ENCODE measurements at regions not wholly inside any gene's neighbourhood (a gene's known extent, or its start where the extent isn't known, plus 50 kb on each side); places are given as distances from the start of the nearest gene placed in this dataset.

DNA sequence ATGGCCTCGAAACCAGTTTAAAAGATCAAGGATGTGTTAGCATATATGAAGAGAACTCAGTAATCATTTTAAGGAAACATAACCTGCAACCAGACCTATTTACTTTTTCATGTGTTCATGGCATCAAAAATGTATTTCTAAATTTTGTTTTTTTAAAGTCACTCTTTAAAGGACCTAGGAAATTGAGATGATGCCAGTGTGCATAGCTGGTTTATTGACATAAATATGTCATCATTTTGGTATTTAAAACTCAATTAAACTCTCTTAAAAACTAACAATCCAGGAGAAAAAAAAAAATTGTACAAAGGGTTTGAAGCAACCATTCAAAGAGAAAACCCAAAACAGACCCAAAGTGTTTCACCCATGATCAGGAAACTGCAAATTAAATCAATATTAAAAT lies 198.9 kb upstream of the RND3 start:
- Histone ChIP-seq H3F3A (replicated peaks; ENCODE audit: low read depth) (no peaks in the 10 kb centered on the region), H3K4me3 (no peak overlapping the region), H3K27me3 (ENCODE audit: insufficient read depth) (no peaks in the 10 kb centered on the region), H3K79me2 (replicated peaks; ENCODE audit: insufficient read depth) (no peaks in the 10 kb centered on the region), H3K4me1 (ENCODE audit: insufficient read depth) (peaks cover 6% of the 10 kb centered on the region; the same call in 1 of the 2 replicates), H3K4me2 (no peak overlapping the region), H3K27ac (ENCODE audit: low read depth) (no peak overlapping the region), H3K9me2 (ENCODE audit: insufficient read depth) (no peaks in the 10 kb centered on the region), H2AFZ (no peak overlapping the region), H4K20me1 (replicated peaks; ENCODE audit: insufficient read depth) (no peaks in the 10 kb centered on the region), H3K36me3 (ENCODE audit: insufficient read depth) (no peaks in the 10 kb centered on the region)
- Mint-ChIP-seq H3K4me3 (no peak overlapping the region), H3K27ac (no peak overlapping the region), H3K36me3 (ENCODE audit: low read depth) (no peaks in the 10 kb centered on the region), H3K4me1 (no peaks in the 10 kb centered on the region; the same call in 2 of the 3 replicates), H3K9me3 (no peaks in the 10 kb centered on the region), H3K27me3 (ENCODE audit: insufficient read depth, low read depth, poor library complexity) (no peaks in the 10 kb centered on the region)
- DNase-seq (ENCODE audit: low spot score) (no peak), ATAC-seq (no peak)
- no peak for TF ChIP-seq EZH2phosphoT487 (IDR thresholded peaks at IDR 0.05; ENCODE audit: unreplicated experiment)
- TF ChIP-seq EZH2 (IDR thresholded peaks at IDR 0.05; ENCODE audit: low read depth, unreplicated experiment), result no peak
- TF ChIP-seq CREB1 (CRISPR knock-in tag; IDR thresholded peaks at IDR 0.05; ENCODE audit: low read depth), result no peak
- TF ChIP-seq NANOG (IDR thresholded peaks at IDR 0.05; ENCODE audit: borderline replicate concordance), result no peak
- TF ChIP-seq, protein P1, sequence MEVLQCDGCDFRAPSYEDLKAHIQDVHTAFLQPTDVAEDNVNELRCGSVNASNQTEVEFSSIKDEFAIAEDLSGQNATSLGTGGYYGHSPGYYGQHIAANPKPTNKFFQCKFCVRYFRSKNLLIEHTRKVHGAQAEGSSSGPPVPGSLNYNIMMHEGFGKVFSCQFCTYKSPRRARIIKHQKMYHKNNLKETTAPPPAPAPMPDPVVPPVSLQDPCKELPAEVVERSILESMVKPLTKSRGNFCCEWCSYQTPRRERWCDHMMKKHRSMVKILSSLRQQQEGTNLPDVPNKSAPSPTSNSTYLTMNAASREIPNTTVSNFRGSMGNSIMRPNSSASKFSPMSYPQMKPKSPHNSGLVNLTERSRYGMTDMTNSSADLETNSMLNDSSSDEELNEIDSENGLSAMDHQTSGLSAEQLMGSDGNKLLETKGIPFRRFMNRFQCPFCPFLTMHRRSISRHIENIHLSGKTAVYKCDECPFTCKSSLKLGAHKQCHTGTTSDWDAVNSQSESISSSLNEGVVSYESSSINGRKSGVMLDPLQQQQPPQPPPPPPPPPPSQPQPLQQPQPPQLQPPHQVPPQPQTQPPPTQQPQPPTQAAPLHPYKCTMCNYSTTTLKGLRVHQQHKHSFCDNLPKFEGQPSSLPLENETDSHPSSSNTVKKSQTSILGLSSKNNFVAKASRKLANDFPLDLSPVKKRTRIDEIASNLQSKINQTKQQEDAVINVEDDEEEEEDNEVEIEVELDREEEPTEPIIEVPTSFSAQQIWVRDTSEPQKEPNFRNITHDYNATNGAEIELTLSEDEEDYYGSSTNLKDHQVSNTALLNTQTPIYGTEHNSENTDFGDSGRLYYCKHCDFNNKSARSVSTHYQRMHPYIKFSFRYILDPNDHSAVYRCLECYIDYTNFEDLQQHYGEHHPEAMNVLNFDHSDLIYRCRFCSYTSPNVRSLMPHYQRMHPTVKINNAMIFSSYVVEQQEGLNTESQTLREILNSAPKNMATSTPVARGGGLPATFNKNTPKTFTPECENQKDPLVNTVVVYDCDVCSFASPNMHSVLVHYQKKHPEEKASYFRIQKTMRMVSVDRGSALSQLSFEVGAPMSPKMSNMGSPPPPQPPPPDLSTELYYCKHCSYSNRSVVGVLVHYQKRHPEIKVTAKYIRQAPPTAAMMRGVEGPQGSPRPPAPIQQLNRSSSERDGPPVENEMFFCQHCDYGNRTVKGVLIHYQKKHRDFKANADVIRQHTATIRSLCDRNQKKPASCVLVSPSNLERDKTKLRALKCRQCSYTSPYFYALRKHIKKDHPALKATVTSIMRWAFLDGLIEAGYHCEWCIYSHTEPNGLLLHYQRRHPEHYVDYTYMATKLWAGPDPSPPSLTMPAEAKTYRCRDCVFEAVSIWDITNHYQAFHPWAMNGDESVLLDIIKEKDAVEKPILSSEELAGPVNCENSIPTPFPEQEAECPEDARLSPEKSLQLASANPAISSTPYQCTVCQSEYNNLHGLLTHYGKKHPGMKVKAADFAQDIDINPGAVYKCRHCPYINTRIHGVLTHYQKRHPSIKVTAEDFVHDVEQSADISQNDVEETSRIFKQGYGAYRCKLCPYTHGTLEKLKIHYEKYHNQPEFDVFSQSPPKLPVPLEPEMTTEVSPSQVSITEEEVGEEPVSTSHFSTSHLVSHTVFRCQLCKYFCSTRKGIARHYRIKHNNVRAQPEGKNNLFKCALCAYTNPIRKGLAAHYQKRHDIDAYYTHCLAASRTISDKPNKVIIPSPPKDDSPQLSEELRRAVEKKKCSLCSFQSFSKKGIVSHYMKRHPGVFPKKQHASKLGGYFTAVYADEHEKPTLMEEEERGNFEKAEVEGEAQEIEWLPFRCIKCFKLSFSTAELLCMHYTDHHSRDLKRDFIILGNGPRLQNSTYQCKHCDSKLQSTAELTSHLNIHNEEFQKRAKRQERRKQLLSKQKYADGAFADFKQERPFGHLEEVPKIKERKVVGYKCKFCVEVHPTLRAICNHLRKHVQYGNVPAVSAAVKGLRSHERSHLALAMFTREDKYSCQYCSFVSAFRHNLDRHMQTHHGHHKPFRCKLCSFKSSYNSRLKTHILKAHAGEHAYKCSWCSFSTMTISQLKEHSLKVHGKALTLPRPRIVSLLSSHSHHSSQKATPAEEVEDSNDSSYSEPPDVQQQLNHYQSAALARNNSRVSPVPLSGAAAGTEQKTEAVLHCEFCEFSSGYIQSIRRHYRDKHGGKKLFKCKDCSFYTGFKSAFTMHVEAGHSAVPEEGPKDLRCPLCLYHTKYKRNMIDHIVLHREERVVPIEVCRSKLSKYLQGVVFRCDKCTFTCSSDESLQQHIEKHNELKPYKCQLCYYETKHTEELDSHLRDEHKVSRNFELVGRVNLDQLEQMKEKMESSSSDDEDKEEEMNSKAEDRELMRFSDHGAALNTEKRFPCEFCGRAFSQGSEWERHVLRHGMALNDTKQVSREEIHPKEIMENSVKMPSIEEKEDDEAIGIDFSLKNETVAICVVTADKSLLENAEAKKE (CRISPR knock-in tag; IDR thresholded peaks at IDR 0.05), result no peak
- TF ChIP-seq, protein P2, sequence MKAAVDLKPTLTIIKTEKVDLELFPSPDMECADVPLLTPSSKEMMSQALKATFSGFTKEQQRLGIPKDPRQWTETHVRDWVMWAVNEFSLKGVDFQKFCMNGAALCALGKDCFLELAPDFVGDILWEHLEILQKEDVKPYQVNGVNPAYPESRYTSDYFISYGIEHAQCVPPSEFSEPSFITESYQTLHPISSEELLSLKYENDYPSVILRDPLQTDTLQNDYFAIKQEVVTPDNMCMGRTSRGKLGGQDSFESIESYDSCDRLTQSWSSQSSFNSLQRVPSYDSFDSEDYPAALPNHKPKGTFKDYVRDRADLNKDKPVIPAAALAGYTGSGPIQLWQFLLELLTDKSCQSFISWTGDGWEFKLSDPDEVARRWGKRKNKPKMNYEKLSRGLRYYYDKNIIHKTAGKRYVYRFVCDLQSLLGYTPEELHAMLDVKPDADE (IDR thresholded peaks at IDR 0.05), result no peak
- TF ChIP-seq, protein P3, sequence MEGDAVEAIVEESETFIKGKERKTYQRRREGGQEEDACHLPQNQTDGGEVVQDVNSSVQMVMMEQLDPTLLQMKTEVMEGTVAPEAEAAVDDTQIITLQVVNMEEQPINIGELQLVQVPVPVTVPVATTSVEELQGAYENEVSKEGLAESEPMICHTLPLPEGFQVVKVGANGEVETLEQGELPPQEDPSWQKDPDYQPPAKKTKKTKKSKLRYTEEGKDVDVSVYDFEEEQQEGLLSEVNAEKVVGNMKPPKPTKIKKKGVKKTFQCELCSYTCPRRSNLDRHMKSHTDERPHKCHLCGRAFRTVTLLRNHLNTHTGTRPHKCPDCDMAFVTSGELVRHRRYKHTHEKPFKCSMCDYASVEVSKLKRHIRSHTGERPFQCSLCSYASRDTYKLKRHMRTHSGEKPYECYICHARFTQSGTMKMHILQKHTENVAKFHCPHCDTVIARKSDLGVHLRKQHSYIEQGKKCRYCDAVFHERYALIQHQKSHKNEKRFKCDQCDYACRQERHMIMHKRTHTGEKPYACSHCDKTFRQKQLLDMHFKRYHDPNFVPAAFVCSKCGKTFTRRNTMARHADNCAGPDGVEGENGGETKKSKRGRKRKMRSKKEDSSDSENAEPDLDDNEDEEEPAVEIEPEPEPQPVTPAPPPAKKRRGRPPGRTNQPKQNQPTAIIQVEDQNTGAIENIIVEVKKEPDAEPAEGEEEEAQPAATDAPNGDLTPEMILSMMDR (conservative IDR thresholded peaks at IDR 0.05; ENCODE audit: low read depth in 2 of 2), result no peak
- TF ChIP-seq, protein P4, sequence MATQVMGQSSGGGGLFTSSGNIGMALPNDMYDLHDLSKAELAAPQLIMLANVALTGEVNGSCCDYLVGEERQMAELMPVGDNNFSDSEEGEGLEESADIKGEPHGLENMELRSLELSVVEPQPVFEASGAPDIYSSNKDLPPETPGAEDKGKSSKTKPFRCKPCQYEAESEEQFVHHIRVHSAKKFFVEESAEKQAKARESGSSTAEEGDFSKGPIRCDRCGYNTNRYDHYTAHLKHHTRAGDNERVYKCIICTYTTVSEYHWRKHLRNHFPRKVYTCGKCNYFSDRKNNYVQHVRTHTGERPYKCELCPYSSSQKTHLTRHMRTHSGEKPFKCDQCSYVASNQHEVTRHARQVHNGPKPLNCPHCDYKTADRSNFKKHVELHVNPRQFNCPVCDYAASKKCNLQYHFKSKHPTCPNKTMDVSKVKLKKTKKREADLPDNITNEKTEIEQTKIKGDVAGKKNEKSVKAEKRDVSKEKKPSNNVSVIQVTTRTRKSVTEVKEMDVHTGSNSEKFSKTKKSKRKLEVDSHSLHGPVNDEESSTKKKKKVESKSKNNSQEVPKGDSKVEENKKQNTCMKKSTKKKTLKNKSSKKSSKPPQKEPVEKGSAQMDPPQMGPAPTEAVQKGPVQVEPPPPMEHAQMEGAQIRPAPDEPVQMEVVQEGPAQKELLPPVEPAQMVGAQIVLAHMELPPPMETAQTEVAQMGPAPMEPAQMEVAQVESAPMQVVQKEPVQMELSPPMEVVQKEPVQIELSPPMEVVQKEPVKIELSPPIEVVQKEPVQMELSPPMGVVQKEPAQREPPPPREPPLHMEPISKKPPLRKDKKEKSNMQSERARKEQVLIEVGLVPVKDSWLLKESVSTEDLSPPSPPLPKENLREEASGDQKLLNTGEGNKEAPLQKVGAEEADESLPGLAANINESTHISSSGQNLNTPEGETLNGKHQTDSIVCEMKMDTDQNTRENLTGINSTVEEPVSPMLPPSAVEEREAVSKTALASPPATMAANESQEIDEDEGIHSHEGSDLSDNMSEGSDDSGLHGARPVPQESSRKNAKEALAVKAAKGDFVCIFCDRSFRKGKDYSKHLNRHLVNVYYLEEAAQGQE (IDR thresholded peaks at IDR 0.05; ENCODE audit: unreplicated experiment), result no peak
- no peak for TF ChIP-seq ZNF331 (CRISPR knock-in tag; IDR thresholded peaks at IDR 0.05; ENCODE audit: low read depth)
- no peak for TF ChIP-seq ZNF114 (CRISPR knock-in tag; IDR thresholded peaks at IDR 0.05)
- TF ChIP-seq JUNB (IDR thresholded peaks at IDR 0.05; ENCODE audit: unreplicated experiment), result no peak
- no peak for TF ChIP-seq POLR2AphosphoS5 (IDR thresholded peaks at IDR 0.05; ENCODE audit: low read depth)
- no peak for TF ChIP-seq STAT1 (IDR thresholded peaks at IDR 0.05; ENCODE audit: unreplicated experiment)

Data from GM23338 (cell line).